ENCODE measurements at regions not wholly inside any gene's neighbourhood (a gene's known extent, or its start where the extent isn't known, plus 50 kb on each side); places are given as distances from the start of the nearest gene placed in this dataset.
A peak's percentile ranks its signal among the peaks of the same experiment; 100 is the strongest.

DNA sequence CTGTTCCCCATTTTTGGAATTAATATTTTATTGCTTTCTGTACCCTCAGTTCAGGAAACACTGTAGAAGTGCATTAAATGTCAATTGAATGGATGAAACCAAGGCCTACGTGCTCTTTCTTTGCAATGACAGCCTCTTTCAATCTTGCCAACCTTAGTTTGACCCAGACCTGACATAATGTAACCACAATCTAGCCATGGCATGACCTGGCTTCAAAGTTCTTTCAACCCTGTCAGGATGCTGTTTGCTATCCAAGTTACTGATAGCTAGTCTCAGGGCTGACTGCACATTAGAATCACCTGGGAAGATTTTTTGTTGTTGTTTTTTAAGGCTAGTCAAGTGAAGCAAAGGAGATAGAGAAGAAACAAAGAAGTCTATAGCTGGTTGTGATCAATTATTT is 190.9 kb upstream of the PKDCC start:
- TF ChIP-seq, protein P1, sequence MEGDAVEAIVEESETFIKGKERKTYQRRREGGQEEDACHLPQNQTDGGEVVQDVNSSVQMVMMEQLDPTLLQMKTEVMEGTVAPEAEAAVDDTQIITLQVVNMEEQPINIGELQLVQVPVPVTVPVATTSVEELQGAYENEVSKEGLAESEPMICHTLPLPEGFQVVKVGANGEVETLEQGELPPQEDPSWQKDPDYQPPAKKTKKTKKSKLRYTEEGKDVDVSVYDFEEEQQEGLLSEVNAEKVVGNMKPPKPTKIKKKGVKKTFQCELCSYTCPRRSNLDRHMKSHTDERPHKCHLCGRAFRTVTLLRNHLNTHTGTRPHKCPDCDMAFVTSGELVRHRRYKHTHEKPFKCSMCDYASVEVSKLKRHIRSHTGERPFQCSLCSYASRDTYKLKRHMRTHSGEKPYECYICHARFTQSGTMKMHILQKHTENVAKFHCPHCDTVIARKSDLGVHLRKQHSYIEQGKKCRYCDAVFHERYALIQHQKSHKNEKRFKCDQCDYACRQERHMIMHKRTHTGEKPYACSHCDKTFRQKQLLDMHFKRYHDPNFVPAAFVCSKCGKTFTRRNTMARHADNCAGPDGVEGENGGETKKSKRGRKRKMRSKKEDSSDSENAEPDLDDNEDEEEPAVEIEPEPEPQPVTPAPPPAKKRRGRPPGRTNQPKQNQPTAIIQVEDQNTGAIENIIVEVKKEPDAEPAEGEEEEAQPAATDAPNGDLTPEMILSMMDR (conservative IDR thresholded peaks at IDR 0.05; ENCODE audit: low read depth, low read length) = no peak
- no peak overlapping the region for H3K4me3 ChIP-seq (ENCODE audit: low read depth, low read length)
- no peak for DNase-seq (ENCODE audit: low read depth)

GRCh38 chr2:41859615-41860514 is 188.0 kb upstream of the PKDCC start:
- DNase-seq (ENCODE audit: low read depth) = no peak
- TF ChIP-seq, protein P1 (conservative IDR thresholded peaks at IDR 0.05; ENCODE audit: low read depth, low read length) = no peak
- no peak overlapping the region for H3K4me3 ChIP-seq (ENCODE audit: low read depth, low read length)

GRCh38 chr2:41863062-41863461 is 184.8 kb upstream of the PKDCC start:
- DNase-seq (ENCODE audit: low read depth) = no peak
- no peak overlapping the region for H3K4me3 ChIP-seq (ENCODE audit: low read depth, low read length)
- TF ChIP-seq, protein P1 (conservative IDR thresholded peaks at IDR 0.05; ENCODE audit: low read depth, low read length) = no peak

DNA sequence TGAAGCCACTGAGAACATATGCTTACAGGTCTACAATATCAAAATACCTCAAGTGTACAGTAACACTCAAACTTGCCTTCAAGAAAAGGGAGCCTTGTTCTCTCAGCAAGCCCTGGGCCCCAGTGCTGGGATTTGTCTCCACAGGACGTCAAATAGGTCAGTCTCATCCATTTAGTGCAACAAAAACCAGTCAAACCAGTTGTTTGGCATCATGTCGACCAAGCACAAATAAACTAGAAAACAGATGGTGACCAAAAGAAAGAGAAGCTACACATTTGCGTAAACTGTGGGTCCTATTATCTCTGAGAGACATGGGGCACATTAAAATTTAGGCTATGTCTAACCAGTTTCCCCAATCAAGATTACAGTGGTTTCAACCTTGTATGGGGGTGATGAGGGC is 182.6 kb upstream of the PKDCC start:
- no peak overlapping the region for H3K4me3 ChIP-seq (ENCODE audit: low read depth, low read length)
- DNase-seq (ENCODE audit: low read depth) = no peak
- TF ChIP-seq, protein P1 (conservative IDR thresholded peaks at IDR 0.05; ENCODE audit: low read depth, low read length) = no peak

DNA sequence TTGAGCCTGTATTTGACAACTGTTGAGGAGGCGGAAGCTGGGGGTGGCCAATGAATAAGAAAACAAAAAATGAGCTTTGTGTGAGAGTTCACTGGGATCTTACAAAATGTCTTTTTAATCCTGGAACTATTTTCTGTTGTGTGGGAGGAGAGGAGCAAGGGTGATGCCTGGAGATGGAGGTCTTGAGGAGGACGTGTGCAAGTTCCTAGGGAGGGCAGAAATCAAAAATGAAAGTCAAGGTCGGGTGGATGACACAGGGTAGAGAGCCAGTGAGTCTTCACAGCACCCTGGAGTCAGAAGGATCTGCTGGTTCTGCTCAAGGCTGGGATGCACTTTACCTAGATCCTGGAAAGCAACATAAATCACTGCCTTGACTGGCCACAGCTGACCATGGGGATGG is 180.3 kb upstream of the PKDCC start:
- TF ChIP-seq, protein P1 (conservative IDR thresholded peaks at IDR 0.05; ENCODE audit: low read depth, low read length) = no peak
- no peak overlapping the region for H3K4me3 ChIP-seq (ENCODE audit: low read depth, low read length)
- DNase-seq (ENCODE audit: low read depth) = no peak

DNA sequence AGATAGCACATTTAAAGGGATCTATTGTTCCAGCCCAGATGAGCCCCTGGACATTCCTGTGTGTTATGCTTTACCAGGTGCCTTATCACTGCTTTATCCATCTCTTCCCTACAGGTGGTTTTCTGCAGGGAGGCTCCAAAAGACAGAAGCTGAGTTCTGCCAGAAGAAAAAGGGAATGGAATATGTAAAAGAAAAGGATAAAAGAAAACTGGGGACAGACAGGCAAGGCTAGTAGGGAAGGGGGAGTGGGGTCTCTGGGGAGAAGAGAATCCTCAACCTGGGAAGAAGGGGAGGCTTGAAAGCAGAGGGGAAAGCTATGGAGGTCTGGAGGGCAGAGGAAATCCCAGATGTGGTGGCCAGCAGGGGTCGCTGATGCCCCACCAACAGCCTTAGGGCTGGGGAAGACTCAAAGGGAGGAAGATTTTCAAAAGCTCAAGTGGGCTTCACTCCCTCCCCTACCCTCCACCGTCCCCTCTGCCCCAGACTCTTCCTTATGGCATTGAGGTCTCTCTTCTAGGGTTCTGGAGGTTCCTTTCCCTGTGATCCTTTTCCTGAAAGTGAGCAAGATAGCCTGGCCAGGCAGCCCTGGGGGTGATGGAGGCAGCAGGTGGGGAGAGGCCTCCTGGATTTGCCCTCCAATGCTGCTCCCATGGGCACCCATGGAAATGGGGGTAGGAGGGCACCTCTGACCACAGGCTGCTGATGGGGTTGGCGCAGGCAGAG is 178.1 kb upstream of the PKDCC start:
- TF ChIP-seq, protein P1 (conservative IDR thresholded peaks at IDR 0.05; ENCODE audit: low read depth, low read length) = peak; percentile 88
- H3K4me3 ChIP-seq (ENCODE audit: low read depth, low read length) = no peak overlapping the region
- DNase-seq (ENCODE audit: low read depth) = no peak

Data from epithelial cell of proximal tubule (primary cell).